ENCODE measurements at regions not wholly inside any gene's neighbourhood (a gene's known extent, or its start where the extent isn't known, plus 50 kb on each side); places are given as distances from the start of the nearest gene placed in this dataset.

DNA sequence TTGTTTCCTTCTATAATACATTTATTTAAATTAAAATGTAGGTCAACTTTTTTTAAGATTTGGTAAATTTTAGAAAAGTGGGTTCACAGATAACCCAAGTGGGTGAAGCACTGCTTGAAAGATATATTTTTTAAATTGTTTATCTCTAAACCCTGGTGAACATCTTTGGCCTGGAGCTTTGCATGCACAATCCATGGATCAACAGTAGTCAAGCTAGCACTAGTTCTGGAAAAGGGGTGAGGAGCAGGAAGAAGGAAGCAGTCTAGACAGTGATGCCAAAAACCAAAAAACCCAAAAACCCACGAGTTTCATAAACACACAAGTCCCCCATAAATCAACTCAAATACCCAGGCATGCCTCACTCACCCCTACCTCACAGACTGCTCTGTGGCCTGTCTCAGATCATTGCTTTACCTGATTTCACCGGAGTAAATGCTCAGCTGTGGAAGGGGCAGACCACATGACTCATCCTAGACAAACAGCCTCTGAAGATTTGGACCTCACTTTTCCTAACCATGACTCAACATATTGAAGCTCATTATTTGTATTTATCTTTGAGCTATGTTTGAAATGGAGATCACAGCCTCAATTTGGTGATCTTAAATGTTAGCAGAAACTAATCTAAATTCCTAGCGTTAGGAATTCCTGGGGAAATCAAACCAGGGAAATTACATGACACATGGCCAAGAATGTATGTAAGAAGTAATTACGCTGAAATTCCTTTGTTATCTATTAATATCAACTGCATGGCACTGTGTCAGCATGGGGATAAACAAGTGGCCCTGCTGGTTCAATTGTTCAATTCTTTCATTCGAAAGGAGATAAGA, 149.6 kb downstream of the ZNF608 start (continued):
- TF ChIP-seq, protein P1, sequence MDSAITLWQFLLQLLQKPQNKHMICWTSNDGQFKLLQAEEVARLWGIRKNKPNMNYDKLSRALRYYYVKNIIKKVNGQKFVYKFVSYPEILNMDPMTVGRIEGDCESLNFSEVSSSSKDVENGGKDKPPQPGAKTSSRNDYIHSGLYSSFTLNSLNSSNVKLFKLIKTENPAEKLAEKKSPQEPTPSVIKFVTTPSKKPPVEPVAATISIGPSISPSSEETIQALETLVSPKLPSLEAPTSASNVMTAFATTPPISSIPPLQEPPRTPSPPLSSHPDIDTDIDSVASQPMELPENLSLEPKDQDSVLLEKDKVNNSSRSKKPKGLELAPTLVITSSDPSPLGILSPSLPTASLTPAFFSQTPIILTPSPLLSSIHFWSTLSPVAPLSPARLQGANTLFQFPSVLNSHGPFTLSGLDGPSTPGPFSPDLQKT (IDR thresholded peaks at IDR 0.05; ENCODE audit: borderline replicate concordance, low read depth, low read length): no peak
- TF ChIP-seq SP2 (tag by site-specific recombination; IDR thresholded peaks at IDR 0.05): no peak
- no peak for TF ChIP-seq ZNF37A (tag by site-specific recombination; IDR thresholded peaks at IDR 0.05)
- no peak for TF ChIP-seq ZNF211 (tag by site-specific recombination; IDR thresholded peaks at IDR 0.05; ENCODE audit: low read depth)
- peak; percentile 73 for TF ChIP-seq ZNF629 (tag by site-specific recombination; IDR thresholded peaks at IDR 0.05)
- peak; percentile 93 for TF ChIP-seq ZNF600 (tag by site-specific recombination; IDR thresholded peaks at IDR 0.05)
- TF ChIP-seq, protein P2, sequence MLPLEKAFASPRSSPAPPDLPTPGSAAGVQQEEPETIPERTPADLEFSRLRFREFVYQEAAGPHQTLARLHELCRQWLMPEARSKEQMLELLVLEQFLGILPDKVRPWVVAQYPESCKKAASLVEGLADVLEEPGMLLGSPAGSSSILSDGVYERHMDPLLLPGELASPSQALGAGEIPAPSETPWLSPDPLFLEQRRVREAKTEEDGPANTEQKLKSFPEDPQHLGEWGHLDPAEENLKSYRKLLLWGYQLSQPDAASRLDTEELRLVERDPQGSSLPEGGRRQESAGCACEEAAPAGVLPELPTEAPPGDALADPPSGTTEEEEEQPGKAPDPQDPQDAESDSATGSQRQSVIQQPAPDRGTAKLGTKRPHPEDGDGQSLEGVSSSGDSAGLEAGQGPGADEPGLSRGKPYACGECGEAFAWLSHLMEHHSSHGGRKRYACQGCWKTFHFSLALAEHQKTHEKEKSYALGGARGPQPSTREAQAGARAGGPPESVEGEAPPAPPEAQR (tag by site-specific recombination; IDR thresholded peaks at IDR 0.05): no peak
- no peak for TF ChIP-seq ZNF658 (tag by site-specific recombination; IDR thresholded peaks at IDR 0.05)
- TF ChIP-seq MZF1 (tag by site-specific recombination; IDR thresholded peaks at IDR 0.05; ENCODE audit: borderline replicate concordance): no peak
- TF ChIP-seq ZNF473 (tag by site-specific recombination; IDR thresholded peaks at IDR 0.05): no peak
- TF ChIP-seq, protein P3, sequence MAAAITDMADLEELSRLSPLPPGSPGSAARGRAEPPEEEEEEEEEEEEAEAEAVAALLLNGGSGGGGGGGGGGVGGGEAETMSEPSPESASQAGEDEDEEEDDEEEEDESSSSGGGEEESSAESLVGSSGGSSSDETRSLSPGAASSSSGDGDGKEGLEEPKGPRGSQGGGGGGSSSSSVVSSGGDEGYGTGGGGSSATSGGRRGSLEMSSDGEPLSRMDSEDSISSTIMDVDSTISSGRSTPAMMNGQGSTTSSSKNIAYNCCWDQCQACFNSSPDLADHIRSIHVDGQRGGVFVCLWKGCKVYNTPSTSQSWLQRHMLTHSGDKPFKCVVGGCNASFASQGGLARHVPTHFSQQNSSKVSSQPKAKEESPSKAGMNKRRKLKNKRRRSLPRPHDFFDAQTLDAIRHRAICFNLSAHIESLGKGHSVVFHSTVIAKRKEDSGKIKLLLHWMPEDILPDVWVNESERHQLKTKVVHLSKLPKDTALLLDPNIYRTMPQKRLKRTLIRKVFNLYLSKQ (tag by site-specific recombination; IDR thresholded peaks at IDR 0.05; ENCODE audit: borderline replicate concordance): no peak
- TF ChIP-seq ZNF768 (tag by site-specific recombination; IDR thresholded peaks at IDR 0.05): no peak
- no peak for TF ChIP-seq ZNF792 (tag by site-specific recombination; IDR thresholded peaks at IDR 0.05)
- TF ChIP-seq ZNF335 (tag by site-specific recombination; conservative IDR thresholded peaks at IDR 0.05): peak; percentile 49
- no peak for TF ChIP-seq ZNF404 (tag by site-specific recombination; IDR thresholded peaks at IDR 0.05)
- no peak for TF ChIP-seq ZNF146 (tag by site-specific recombination; IDR thresholded peaks at IDR 0.05)
- no peak for TF ChIP-seq ZNF350 (tag by site-specific recombination; IDR thresholded peaks at IDR 0.05)
- TF ChIP-seq, protein P4, sequence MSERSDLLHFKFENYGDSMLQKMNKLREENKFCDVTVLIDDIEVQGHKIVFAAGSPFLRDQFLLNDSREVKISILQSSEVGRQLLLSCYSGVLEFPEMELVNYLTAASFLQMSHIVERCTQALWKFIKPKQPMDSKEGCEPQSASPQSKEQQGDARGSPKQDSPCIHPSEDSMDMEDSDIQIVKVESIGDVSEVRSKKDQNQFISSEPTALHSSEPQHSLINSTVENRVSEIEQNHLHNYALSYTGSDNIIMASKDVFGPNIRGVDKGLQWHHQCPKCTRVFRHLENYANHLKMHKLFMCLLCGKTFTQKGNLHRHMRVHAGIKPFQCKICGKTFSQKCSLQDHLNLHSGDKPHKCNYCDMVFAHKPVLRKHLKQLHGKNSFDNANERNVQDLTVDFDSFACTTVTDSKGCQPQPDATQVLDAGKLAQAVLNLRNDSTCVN (tag by site-specific recombination; optimal IDR thresholded peaks at IDR 0.05): no peak
- no peak for TF ChIP-seq ZNF19 (tag by site-specific recombination; IDR thresholded peaks at IDR 0.05; ENCODE audit: low read depth)
- TF ChIP-seq WT1 (tag by site-specific recombination; IDR thresholded peaks at IDR 0.05): no peak
- no peak for TF ChIP-seq ZNF544 (tag by site-specific recombination; IDR thresholded peaks at IDR 0.05)
- no peak for TF ChIP-seq ZSCAN23 (tag by site-specific recombination; IDR thresholded peaks at IDR 0.05)
- TF ChIP-seq, protein P5, sequence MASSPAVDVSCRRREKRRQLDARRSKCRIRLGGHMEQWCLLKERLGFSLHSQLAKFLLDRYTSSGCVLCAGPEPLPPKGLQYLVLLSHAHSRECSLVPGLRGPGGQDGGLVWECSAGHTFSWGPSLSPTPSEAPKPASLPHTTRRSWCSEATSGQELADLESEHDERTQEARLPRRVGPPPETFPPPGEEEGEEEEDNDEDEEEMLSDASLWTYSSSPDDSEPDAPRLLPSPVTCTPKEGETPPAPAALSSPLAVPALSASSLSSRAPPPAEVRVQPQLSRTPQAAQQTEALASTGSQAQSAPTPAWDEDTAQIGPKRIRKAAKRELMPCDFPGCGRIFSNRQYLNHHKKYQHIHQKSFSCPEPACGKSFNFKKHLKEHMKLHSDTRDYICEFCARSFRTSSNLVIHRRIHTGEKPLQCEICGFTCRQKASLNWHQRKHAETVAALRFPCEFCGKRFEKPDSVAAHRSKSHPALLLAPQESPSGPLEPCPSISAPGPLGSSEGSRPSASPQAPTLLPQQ (tag by site-specific recombination; IDR thresholded peaks at IDR 0.05): peak; percentile 20; the same call in 1 of the 2 replicates
- TF ChIP-seq ZNF624 (tag by site-specific recombination; IDR thresholded peaks at IDR 0.05): no peak
- TF ChIP-seq, protein P6, sequence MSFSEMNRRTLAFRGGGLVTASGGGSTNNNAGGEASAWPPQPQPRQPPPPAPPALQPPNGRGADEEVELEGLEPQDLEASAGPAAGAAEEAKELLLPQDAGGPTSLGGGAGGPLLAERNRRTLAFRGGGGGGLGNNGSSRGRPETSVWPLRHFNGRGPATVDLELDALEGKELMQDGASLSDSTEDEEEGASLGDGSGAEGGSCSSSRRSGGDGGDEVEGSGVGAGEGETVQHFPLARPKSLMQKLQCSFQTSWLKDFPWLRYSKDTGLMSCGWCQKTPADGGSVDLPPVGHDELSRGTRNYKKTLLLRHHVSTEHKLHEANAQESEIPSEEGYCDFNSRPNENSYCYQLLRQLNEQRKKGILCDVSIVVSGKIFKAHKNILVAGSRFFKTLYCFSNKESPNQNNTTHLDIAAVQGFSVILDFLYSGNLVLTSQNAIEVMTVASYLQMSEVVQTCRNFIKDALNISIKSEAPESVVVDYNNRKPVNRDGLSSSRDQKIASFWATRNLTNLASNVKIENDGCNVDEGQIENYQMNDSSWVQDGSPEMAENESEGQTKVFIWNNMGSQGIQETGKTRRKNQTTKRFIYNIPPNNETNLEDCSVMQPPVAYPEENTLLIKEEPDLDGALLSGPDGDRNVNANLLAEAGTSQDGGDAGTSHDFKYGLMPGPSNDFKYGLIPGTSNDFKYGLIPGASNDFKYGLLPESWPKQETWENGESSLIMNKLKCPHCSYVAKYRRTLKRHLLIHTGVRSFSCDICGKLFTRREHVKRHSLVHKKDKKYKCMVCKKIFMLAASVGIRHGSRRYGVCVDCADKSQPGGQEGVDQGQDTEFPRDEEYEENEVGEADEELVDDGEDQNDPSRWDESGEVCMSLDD (tag by site-specific recombination; IDR thresholded peaks at IDR 0.05): 0 out of 2 replicates have a peak, but pooled peaks have one; percentile 32
- no peak for TF ChIP-seq ZNF660 (tag by site-specific recombination; IDR thresholded peaks at IDR 0.05)
- TF ChIP-seq, protein P7, sequence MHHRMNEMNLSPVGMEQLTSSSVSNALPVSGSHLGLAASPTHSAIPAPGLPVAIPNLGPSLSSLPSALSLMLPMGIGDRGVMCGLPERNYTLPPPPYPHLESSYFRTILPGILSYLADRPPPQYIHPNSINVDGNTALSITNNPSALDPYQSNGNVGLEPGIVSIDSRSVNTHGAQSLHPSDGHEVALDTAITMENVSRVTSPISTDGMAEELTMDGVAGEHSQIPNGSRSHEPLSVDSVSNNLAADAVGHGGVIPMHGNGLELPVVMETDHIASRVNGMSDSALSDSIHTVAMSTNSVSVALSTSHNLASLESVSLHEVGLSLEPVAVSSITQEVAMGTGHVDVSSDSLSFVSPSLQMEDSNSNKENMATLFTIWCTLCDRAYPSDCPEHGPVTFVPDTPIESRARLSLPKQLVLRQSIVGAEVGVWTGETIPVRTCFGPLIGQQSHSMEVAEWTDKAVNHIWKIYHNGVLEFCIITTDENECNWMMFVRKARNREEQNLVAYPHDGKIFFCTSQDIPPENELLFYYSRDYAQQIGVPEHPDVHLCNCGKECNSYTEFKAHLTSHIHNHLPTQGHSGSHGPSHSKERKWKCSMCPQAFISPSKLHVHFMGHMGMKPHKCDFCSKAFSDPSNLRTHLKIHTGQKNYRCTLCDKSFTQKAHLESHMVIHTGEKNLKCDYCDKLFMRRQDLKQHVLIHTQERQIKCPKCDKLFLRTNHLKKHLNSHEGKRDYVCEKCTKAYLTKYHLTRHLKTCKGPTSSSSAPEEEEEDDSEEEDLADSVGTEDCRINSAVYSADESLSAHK (tag by site-specific recombination; IDR thresholded peaks at IDR 0.05): no peak
- no peak for TF ChIP-seq ZNF16 (tag by site-specific recombination; IDR thresholded peaks at IDR 0.05; ENCODE audit: low read depth)

Data from HEK293 (cell line).